Brain pericyte (primary cell): ENCODE measurements at regions not wholly inside any gene's neighbourhood (a gene's known extent, or its start where the extent isn't known, plus 50 kb on each side); places are given as distances from the start of the nearest gene placed in this dataset.
A peak's percentile ranks its signal among the peaks of the same experiment; 100 is the strongest.

Source experiments
- DNase-seq: peaks from one replicate; pipeline ENCODE4 v3.0.0-alpha.2; 2012; ENCODE audit warnings: low read depth, low spot score

DNA sequence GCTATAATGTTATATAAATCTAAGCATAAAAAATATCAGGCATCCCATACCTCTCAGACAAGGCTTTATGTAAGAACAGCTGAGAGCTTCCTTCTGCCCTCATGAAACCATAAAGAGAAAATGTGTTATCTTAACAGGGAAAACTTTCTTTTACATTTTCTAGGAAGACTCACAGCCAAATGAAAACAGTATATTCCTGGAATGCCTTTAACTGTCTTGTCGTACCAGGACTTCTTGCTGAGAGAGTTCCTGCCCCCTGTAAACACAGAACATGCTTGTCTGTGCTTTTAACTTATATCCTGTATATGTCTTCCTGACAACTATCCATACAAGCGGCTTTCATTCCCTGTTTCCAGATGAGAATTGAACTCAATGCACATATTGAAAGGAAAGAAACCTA, 64.8 kb upstream of the AHR start:
- DNase-seq: peak; percentile 11

DNA sequence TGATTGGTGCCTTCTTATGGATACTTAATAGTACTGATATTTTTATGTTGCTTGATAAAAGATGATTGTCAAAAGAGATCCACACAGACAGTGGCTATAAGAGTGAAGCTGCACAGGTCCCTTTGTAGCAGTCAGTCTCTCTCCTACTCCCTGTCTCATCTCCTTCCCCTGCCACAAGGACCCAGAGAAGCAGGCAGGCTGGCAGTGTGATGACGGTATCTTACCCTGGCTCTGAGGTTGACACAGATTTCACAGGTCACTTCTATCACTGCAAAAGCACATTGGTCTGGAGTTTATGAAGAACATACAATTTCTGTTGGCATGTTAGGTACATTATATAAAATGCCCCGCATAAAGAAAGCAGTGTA, 64.4 kb upstream of the AHR start:
- DNase-seq: peak; percentile 36

DNA sequence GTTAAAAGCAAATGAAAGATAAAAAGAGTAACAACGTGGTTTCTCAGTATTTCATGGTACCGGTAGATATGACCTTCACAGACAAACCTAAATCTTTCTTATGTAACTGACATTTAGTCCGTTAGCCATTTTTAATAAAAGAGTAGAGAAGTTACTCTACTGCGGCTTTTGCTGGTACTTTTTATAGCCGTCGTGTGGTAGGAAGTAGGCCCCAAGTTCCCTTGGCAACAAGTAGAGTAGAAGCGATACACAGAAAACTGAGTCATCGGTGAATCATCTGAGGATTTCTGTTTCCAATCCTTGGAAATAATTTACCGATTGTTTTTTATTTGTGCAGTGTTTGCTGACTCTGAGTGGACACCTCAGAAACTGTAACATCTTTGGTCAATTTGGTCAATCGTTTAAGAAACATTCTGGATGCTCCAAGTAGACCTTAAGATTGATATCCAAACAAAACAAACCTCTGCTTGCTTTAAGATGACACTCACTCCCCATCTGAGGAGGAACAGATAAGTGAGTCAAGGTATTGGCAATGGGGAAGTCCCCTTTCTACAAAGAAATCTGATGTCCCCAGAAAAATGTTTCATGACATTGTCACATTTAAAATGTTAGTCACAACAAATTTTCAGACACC, 63.9 kb upstream of the AHR start:
- peak; percentile 71 for DNase-seq

DNA sequence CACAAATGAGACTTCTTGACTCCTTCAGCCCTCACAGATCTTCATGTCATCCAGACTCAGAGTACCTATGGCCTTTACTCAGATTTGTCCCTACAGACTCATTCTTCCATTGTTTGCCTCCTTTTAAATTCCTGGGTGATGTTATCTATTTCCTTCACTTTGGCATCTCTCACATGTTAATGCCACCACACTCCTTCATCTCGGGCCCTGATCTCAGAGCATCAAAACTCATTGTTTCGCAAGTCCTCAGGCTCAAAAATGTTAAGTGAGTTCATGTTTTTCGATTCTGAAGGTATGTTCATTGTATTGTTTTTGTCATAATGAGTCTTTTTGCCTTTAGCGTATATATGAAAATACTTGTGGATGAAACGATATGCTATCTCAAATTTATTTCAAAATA, 62.3 kb upstream of the AHR start:
- no peak for DNase-seq

DNA sequence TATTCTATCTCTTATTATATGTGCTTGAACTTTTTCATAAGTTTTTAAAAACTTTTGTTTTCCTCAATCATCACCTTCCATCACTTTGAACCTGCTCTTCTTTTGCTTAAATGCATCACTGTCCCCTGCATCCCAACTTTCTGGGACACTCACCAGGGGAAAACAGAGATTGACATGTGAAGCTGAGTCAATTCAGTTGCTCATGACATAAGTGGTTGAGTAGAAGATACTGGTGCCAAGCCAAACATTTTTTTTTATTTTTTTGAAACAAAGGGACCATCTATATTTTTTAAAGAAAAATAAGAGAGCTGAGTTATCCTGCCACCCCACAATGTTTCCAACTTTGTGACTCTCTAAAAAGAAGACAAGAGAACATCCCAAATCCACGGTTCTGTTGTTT, 61.8 kb upstream of the AHR start:
- no peak for DNase-seq

DNA sequence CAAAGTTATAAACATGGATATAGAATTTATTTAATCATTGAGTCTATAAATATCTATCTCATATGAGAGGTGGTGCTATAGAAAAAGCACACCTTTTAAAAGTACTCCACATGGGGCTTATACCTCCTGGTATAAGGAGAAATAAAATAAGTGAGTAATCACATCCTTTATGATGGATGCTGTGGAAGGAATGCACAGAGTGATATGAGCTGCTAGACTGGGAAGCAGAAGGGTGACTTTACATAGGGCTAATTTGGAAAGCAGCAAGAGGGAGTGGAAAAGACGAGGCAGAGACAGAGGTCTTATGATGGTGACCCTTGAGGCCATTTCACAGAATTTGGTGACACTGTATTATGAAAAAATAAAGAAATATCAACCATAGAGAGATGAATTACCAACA, 59.4 kb upstream of the AHR start:
- no peak for DNase-seq

DNA sequence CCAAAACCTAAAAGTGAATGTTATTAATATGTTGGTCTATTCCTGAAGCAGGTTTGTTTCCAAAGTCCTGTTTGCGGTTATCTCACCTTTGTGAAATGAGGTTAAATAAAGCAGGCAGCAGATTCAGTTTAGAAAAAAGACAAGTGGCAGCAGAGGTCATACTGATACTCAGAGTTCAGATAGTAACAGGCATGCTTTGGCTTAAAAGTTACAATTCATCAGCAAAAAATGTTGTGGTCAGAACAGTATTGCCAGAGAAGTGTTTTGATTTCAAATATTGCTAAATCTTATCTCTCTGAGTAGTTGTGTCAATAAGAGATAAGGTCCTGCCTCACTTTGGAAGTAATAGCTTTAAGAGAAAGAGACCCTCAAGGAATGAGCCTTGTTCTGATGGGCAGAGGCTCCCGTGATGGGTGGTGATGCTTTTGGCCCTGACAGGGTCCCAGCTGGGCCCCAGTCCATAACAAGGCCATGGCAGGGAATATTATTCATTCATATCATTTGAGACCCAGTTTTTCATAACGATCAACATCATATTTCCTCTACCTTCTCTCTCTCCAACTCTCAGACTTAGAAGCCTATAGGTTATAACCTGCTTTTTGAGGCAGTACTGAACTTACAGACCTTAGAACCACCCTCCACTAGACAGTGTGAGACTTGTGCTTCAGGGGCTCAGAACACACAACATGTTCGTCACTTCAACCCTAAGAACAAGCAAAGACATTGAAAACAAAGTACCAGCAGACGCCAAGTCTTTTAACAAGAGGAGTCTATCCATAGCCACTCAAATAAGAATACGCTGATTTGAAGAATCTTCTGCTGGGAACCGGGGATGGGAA, 58.5 kb upstream of the AHR start:
- no peak for DNase-seq

DNA sequence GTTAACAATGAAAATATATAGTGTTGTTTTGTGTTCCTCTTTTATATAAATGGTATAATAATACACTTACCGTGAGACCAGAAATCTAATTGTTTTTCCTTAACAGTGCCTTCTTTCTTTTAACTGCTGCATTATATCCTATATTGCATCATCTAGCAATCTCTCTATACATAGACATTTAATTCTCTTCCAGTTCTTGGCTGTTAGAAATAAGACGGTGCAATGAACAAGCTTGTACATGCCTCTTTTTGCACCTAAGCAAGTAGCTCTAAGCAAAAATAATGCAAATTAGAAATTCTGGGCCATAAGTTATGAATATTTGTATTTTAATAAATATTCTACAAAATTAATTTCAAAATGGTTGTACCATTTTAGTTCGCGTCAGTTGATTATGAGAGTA, 55.9 kb upstream of the AHR start:
- DNase-seq: no peak

DNA sequence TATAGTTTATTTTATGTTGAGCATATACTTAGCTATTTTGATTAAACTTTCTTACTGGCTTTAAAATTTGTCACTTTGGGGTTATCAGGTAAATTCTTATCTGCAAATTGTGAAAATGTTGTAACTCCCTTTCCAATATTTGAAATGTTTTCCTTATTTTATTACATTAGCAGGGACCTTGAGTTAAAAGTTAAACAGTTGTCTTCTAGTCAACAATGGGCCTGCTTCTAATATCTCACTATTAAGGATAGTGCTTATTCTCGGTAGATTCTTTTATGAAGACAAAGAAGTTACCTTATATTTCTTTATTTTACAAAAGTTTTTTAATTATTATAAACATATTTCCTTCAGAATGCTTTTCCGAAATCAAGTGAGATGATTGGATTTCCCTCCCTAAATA, 53.7 kb upstream of the AHR start:
- no peak for DNase-seq

DNA sequence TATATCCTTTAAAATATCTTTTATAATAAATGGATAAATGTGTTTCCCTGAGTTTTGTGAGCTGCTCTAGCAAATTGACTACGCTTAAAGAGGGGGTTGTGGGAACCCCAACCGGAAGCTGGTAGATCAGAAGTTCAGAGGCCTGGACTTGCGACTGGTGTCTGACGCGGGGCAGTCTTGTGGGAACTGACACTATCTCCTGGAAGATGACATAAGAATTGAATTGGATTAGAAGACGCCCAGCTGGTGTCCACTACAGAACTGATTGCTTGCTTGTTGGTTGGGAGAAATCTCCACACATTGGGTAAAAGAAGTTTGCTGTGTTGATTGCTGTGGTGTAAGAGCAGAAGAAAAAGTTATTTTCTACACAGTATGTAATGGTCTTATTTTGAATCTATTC, 51.1 kb upstream of the AHR start:
- DNase-seq: no peak

DNA sequence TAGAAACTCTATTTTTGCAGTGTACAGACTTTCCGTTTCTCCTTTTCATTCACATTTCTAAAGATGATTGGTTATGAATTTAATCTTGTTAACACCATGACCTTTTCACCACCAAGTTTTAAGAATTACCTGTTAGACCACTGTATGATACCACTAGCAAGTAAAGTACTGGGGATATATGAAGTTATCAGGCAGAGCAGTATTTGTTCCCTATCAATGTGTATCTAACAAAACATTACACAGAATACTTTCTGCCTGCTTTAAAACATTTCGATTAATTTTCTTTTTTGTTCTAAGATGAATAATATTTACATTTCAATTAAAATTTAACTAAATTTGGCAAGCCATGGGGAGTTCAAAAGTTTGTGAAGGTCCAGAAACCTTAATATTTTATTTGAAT, 49.9 kb upstream of the AHR start:
- no peak for DNase-seq
